ENCODE measurements at regions not wholly inside any gene's neighbourhood (a gene's known extent, or its start where the extent isn't known, plus 50 kb on each side); places are given as distances from the start of the nearest gene placed in this dataset.

DNA sequence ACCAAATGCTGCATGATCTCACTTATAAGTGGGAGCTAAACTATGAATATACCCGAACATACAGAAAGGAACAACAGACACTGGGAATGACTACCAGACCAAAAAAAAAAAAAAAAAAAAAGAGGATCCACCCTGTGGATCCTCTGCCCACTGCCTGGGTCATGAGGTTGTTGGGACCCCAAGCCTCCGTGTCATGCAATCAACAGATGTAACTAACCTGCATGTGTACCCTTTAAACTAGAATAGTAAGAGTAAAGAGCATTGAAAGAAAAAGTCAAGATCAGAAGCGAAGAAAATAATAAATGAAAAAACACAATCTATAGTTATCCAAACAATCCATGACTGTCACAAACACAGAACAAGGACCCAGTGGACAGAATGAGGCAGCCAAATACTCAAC, 109.5 kb upstream of the TOP3B start:
- TF ChIP-seq, protein P1, sequence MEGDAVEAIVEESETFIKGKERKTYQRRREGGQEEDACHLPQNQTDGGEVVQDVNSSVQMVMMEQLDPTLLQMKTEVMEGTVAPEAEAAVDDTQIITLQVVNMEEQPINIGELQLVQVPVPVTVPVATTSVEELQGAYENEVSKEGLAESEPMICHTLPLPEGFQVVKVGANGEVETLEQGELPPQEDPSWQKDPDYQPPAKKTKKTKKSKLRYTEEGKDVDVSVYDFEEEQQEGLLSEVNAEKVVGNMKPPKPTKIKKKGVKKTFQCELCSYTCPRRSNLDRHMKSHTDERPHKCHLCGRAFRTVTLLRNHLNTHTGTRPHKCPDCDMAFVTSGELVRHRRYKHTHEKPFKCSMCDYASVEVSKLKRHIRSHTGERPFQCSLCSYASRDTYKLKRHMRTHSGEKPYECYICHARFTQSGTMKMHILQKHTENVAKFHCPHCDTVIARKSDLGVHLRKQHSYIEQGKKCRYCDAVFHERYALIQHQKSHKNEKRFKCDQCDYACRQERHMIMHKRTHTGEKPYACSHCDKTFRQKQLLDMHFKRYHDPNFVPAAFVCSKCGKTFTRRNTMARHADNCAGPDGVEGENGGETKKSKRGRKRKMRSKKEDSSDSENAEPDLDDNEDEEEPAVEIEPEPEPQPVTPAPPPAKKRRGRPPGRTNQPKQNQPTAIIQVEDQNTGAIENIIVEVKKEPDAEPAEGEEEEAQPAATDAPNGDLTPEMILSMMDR (IDR thresholded peaks at IDR 0.05): no peak
- no peak for TF ChIP-seq POLR2A (IDR thresholded peaks at IDR 0.05)
- no peak for TF ChIP-seq POLR2AphosphoS5 (IDR thresholded peaks at IDR 0.05)
- TF ChIP-seq EP300 (IDR thresholded peaks at IDR 0.05): no peak

Measured in sigmoid colon (tissue), 4 donors.